SK-N-SH (cell line): ENCODE measurements at regions not wholly inside any gene's neighbourhood (a gene's known extent, or its start where the extent isn't known, plus 50 kb on each side); places are given as distances from the start of the nearest gene placed in this dataset.

ENCODE experiments used
- CTCF ChIP-seq: fragments of 200-600 bp; sonication (generic); IDR thresholded peaks from 2 replicates; pipeline ENCODE4 v1.6.1; 2017; ENCODE audit warnings: antibody characterized with exemption, mild to moderate bottlenecking, moderate library complexity
- EZH2phosphoT487 ChIP-seq: fragments of 200-600 bp; sonication (generic); IDR thresholded peaks from 2 replicates; pipeline ENCODE4 v1.6.1; 2017; ENCODE audit warnings: low read depth, mixed run types, mild to moderate bottlenecking, antibody characterized with exemption, moderate library complexity, borderline replicate concordance
- FOSL2 ChIP-seq: IDR thresholded peaks from 2 replicates; pipeline ENCODE4 v1.4.0; 2012; ENCODE audit warnings: low read depth, mild to moderate bottlenecking, moderate library complexity, borderline replicate concordance
- IRF3 ChIP-seq: fragments of 150-350 bp; IDR thresholded peaks from 2 replicates; pipeline ENCODE4 v1.6.1; 2016; ENCODE audit warnings: mild to moderate bottlenecking, low read depth, low read length
- MEF2A ChIP-seq: IDR thresholded peaks from 2 replicates; pipeline ENCODE4 v1.4.0; 2012; ENCODE audit warnings: low read depth, borderline replicate concordance
- NRF1 ChIP-seq: IDR thresholded peaks from 2 replicates; pipeline ENCODE4 v1.6.1; 2012; ENCODE audit warnings: low read depth, mild to moderate bottlenecking, low read length
- SMC3 ChIP-seq: IDR thresholded peaks from 2 replicates; pipeline ENCODE4 v1.6.1; 2012; ENCODE audit warnings: low read depth, low read length, improper control_type of control experiment
- TAF1 ChIP-seq: IDR thresholded peaks from 2 replicates; pipeline ENCODE4 v1.6.1; 2012; ENCODE audit warnings: low read depth, mild to moderate bottlenecking, low read length, moderate library complexity, borderline replicate concordance
- TCF12 ChIP-seq: IDR thresholded peaks from 2 replicates; pipeline ENCODE4 v1.4.0; 2012
- USF1 ChIP-seq: IDR thresholded peaks from 2 replicates; pipeline ENCODE4 v1.4.0; 2012; ENCODE audit warnings: low read depth, borderline replicate concordance
- TF ChIP-seq, protein P1 (sequence below): IDR thresholded peaks from 2 replicates; pipeline ENCODE4 v1.4.0; 2012; ENCODE audit warnings: low read depth
- TF ChIP-seq, protein P2 (sequence below): IDR thresholded peaks from 2 replicates; pipeline ENCODE4 v1.4.0; 2012; ENCODE audit warnings: low read depth, borderline replicate concordance

- TF ChIP-seq SMC3 (no peak), CTCF (no peak), TAF1 (no peak), MEF2A (no peak), TCF12 (no peak), IRF3 (no peak), EZH2phosphoT487 (no peak), NRF1 (no peak), FOSL2 (no peak), USF1 (no peak)
- TF ChIP-seq, protein P1, sequence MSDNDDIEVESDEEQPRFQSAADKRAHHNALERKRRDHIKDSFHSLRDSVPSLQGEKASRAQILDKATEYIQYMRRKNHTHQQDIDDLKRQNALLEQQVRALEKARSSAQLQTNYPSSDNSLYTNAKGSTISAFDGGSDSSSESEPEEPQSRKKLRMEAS: no peak
- TF ChIP-seq, protein P2, sequence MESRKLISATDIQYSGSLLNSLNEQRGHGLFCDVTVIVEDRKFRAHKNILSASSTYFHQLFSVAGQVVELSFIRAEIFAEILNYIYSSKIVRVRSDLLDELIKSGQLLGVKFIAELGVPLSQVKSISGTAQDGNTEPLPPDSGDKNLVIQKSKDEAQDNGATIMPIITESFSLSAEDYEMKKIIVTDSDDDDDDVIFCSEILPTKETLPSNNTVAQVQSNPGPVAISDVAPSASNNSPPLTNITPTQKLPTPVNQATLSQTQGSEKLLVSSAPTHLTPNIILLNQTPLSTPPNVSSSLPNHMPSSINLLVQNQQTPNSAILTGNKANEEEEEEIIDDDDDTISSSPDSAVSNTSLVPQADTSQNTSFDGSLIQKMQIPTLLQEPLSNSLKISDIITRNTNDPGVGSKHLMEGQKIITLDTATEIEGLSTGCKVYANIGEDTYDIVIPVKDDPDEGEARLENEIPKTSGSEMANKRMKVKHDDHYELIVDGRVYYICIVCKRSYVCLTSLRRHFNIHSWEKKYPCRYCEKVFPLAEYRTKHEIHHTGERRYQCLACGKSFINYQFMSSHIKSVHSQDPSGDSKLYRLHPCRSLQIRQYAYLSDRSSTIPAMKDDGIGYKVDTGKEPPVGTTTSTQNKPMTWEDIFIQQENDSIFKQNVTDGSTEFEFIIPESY: no peak
These were observed 172.6 kb downstream of the PTPRC start for GRCh38 chr1:198811449-198811848.
